ENCODE measurements at regions not wholly inside any gene's neighbourhood (a gene's known extent, or its start where the extent isn't known, plus 50 kb on each side); places are given as distances from the start of the nearest gene placed in this dataset.

GRCh38 chr5:158390577-158390976 is 531.6 kb upstream of the CLINT1 start:
- peak; percentile 11 for DNase-seq

DNA sequence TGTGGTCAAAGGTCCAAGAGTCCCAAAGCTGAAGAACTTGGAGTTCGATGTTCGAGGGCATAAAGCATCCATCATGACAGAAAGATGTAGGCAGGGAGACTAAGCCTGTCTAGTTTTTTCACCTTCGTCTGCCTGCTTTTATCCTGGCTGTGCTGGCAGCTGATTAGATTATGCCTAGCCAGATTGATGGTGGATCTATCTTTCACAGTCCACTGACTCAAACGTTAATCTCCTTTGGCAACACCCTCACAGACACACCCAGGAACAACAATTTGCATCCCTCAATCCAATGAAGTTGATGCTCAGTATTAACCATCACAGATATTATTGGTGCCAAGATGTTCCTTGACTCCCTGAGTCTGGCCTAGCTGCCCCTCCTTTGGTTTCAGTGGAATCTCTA is 530.8 kb upstream of the CLINT1 start:
- DNase-seq = peak; percentile 96

DNA sequence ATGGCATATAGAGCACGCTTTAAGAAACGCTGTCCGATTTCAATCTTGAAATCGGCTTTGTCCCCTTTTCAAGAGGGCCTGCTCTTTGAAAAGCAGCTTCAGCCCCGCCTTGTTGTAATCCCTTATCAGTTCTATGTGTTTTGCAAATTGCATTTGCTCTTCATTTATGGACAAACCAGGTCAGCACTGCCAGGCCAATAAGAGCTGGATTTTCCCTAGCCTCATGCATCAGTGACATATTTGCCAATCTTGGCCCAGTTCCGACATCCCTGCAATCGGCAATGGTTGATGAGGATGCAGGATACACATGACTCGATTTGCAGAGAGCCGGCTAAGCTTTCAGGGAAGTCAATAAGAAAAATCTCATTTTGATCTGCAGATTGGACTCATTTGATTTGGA is 529.1 kb upstream of the CLINT1 start:
- DNase-seq = peak; percentile 48

DNA sequence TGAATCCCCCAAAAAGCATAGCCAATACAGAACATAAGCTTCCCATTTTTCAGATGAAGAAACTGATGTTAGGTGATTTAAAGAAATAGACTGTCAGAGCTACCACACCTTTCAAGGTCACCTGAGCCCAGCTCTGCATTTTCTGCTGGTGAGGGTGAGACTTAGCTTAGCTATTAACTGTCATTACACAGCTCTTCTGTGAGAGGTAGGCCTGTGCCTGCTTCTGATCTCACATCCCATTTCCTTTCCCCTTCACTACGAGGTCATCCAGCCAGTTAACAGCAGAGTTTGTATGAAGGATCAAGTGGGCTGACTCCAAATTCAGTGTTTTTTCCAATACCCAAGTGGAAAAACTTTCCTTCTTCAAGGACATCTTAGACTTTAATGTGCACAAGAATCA is 528.6 kb upstream of the CLINT1 start:
- DNase-seq = peak; percentile 53

- no peak for DNase-seq
These were observed 527.0 kb upstream of the CLINT1 start for GRCh38 chr5:158385982-158386381.

- no peak for DNase-seq
These were observed 525.9 kb upstream of the CLINT1 start for GRCh38 chr5:158384535-158385481.

DNA sequence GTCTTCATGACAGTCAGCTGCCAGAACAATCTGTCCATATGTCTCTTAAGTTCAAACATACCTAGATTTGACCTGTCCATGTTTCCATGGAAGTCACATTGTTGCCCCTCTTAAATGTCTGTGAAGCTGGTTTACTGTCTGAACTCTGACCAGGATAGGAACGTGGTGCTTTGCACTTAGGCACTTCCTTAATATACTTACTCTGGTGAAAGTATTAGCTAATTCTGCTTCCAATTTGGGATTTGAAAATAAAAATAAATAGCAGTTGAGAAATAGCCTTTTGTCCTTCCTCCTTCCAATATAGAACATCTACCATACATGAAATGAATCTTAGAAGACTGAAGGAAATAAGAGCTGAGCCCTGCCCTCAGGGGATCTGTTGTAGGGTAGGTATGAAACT is 524.5 kb upstream of the CLINT1 start:
- DNase-seq = no peak

GRCh38 chr5:158382473-158382872 is 523.5 kb upstream of the CLINT1 start:
- peak; percentile 42 for DNase-seq

DNA sequence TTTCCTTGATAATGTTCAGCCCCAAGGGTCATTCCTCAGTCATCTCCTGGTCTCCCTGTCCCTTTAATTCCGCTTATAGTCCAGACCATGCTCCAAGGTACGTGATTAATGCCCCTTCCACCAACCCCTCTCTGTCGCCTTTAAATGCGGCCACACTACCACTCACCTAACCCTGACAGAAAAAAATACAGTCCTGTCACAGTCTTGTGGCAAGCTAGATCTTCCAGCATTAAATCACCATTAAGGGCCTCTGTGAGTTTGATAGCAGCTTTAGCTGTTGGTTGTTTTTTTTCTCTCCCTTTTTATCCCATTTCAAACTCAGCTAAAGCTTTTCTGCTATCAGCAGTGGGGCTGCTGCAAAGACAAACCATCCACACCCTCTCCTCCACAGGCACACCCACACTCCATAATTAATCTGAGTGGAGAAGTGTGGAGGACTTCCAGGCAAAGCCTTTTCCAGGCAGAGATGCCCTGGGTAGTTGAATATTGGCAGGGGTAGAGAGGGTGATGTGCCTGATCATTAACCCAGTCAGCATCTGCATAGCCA is 522.7 kb upstream of the CLINT1 start:
- DNase-seq = no peak

DNA sequence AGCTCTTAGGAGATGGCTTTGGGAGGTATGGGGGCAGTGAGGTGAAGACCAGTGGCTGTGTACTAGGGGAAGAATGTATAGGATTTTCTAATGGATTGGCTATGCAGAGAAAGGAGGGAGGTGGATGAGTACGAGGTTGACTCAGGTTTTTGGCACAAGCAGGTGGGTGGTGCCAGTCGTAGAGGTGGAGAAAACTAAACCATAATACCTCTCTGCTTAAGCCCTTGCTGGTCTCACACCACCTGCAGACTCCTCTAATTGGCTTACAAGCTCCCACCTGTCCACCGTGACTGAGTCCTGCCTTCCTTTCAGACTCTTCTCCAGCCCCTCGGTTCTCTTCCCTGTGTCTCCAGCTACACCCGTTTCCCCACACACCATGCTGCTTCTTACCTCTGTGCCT is 521.7 kb upstream of the CLINT1 start:
- DNase-seq = peak; percentile 68

- DNase-seq = peak; percentile 78
These were observed 520.0 kb upstream of the CLINT1 start for GRCh38 chr5:158378931-158379330.

DNA sequence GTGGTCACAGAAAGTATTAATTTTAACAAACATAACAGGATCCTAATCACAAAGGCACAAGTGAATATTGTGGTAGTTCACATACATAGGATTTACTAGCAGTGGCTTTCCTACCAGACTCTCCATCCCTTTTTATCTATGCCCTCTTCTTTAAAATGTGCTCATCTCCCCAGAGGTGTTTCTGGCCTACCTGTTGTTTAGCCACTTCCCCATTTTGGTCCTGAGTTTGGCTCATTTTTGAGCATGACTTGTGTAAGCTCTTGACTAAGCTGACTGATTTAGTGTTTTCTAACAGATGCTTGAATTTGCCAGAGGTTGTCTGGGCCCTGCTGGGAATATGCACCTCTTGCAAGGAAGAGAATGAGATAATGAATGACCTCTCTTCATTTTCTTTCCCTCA is 517.7 kb upstream of the CLINT1 start:
- no peak for DNase-seq

DNA sequence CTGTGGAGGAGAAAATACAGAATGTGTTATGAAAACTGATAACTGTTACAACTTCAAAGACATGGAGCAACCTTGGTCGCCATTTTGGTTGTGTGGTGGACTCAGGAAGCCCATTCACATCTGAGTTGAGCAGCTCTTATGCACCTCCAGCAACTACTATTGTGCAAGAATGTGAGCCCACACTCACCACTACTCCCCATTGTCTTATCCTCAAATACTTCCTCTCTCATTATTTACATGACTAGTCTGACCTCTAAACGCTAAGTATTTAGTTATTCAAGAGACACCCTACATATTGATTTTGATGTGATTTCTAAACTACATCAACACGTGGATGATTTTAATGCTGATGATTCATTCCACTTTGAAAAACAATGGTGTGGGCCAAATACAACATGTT is 516.6 kb upstream of the CLINT1 start:
- DNase-seq = no peak

GRCh38 chr5:158373608-158374395 is 514.9 kb upstream of the CLINT1 start:
- no peak for DNase-seq

DNA sequence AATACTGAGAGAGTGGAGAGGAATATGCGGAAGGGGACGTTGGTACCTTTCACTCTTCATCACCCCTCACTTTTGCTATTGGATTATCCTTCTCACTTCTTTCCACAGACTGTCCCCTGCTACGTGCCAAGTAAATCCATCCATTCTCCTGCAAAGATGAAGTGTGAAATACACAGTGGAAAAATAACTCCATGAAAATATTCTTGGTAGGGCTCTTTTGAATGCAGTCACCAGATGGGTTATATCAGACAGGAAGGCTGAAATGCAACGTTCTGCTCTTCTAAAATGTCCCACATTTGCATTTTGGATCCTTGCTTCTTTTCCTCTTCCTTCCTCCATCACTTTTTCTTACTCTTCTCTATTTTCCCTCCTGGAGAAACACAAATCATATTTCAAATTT is 510.3 kb upstream of the CLINT1 start:
- no peak for DNase-seq

DNA sequence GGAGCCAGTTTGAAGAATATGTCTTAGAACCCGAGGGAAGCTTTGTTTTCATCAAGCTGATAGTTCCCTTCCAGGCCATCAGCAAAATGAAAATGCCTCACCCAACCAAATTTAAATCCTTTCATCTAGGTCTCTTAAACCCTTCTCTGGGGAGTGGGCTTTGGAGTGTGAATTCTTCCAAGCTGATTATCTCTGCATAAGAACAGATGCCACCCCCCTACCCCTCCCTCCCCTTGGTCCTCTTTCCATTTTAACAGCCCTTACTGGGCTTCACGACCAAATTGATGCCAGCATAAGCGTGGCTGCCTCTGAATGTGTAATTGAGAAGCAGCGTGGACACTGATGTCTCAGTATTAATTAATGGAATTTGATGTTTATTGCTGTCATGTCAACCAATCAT is 509.7 kb upstream of the CLINT1 start:
- peak; percentile 91 for DNase-seq

GRCh38 chr5:158364367-158364766 is 505.4 kb upstream of the CLINT1 start:
- peak; percentile 10 for DNase-seq

DNA sequence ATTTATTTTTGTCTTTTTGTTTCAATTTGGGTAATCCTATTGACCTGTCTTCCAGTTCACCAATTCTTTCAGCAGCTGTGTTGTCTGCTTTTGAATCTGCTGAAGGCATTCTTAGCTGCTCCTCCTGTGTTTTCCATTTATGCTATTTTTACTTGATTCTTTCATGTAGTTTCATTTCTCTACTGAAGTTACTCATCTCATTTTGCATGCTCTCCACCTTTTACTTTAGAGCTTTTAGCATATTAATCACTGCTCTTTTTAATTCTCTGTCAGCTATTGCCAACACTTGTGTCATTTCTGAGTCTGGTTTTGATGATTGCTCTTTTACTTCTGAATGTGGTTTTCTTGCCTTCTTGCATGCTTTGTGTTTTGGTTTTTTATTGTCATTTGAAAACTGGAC is 496.0 kb upstream of the CLINT1 start:
- no peak for DNase-seq

DNA sequence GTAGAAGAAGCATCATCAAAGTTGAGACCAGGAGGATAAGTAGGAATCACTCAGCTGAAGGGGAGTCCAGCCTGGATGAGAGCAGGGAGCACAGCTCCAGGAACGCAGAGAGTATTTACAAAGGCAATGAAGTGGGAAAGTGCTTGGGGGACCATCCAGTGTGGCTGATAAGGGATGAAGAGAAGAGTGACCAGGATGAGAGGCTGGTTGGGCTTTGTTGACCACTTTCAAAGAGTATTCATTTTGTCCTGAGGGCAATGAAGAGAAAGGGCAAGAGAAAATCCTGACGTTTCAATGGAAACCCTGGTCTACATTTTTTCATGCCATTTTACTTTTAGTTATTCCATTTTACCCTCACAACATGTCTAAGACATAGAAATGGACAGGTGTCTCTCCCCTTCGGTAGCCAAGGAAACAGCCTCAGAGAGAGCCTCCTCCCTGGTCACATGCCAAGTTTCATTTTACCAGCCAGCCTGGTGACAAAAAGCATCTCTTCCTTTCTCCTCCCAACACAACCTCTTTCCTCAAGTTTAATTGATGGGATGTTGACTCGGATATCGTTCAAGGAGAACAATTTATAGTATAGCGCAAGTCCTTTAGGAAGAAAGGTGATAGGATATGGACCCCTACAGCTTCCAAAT is 492.7 kb upstream of the CLINT1 start:
- no peak for DNase-seq

DNA sequence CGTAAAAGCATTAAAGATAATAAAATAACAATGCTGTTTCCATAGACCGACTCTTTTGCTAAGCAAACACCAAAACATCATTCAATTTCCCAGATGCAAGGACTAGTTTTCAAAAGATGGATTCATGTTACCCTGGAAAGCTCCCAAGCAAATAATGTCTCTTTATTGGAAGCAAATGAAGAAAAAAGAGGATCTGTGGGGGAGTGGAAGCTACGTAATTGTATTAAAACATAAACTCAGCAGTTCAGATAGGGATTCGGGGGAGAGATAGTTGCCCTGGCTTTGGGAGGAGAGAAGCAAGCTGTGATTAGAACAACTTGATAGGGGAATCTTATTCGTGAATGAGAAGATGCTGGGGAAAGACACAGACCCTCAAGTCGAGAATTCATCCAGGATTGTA is 491.0 kb upstream of the CLINT1 start:
- no peak for DNase-seq

GRCh38 chr5:158344376-158344775 is 485.4 kb upstream of the CLINT1 start:
- DNase-seq = no peak

DNA sequence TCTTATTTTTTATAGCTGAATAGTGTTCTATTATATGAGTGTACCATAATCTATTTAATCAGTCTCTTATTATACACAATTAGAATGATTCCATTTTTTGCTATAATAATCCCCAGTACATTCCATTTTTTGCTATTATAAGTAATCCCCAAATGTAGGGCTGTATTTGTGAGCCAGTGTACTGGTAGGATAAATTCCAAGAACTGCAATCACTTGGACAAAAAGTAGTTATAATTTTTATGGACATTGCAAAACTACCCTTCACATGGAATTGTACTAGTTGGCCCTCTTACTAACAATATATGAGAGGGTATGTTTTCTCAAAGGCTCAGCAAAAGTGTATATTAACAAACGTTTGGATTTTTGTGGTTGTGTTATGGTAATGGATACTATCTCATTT is 481.7 kb upstream of the CLINT1 start:
- no peak for DNase-seq

DNA sequence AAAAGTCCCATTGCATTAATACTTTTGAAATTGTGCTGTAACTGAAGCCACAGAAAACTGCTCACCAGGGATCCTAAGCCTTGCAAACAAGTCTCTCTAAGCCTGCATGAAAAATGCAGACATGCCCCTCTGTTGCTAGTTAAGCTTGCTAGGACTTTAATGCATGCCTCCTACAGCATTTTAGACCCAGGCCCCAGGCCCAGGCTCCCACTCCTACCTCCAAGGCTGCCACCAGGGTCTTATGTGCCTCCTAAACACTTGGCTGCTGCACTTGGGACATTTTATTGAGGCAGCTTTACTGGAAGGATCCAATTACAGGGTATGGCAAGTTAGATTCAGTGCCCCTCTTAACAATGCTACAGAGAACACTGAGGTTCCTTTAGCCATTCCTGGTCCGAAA is 467.3 kb upstream of the CLINT1 start:
- DNase-seq = peak; percentile 15
